ENCODE measurements at regions not wholly inside any gene's neighbourhood (a gene's known extent, or its start where the extent isn't known, plus 50 kb on each side); places are given as distances from the start of the nearest gene placed in this dataset.
"Not testable (repeated sequence)": the region's sequence is repeated elsewhere in the genome, so short reads cannot be mapped to it uniquely, and the experiment has no call there.

DNA sequence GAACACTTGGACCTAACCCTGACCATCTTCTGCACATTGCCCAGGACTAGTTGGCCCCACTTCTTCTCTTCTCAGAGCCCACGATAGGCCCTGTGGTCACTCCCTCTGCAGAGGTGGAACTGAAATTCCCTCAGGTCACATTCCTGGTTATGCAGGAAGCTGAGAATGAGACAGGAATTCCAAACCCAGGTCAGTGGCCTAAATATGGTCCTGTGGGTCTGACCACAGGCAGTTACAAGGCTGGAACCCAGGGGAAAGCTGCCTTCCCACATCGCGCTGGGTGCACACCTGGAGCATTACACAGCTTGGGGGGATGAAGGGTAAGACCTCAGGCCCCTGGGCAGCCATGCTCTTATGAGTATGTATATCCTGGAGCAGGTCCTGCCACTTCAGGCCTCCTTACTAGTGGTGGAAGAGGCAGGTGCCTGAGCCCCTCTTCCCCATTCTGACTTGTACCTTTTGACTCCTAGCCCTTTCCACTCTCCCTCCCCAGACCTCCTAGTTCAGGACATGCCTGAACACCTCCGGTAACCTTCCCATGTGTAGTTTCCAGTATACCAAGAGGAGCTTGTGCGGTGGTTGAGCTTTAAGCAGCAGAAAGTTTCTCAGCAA, 173.5 kb downstream of the ASMT start:
- Mint-ChIP-seq H3K27ac (no peak overlapping the region), H3K36me3 (ENCODE audit: insufficient read depth in 2 of 2) (peaks cover 5 to 6% of the 10 kb centered on the region in 2 donors)
- ATAC-seq (replicated peaks in 1 of 2), result no peak

GRCh38 chrX:1792636-1793035, 177.8 kb downstream of the ASMT start:
- no peak overlapping the region for H3K4me3 Mint-ChIP-seq
- no peaks in the 10 kb centered on the region for H3K9me3 Mint-ChIP-seq
- ATAC-seq (replicated peaks in 1 of 2), result no peak
- no peak for DNase-seq
- no peaks in the 10 kb centered on the region for H3K27me3 Mint-ChIP-seq (ENCODE audit: low read depth)
- H3K36me3 Mint-ChIP-seq (ENCODE audit: insufficient read depth in 2 of 2), result no peaks in the 10 kb centered on the region
- no peaks in the 10 kb centered on the region for H3K4me1 Mint-ChIP-seq (ENCODE audit: low read depth)
- H3K27ac Mint-ChIP-seq, result no peak overlapping the region

More for the DNA sequence above, 173.5 kb downstream of the ASMT start:
- Mint-ChIP-seq H3K27me3 (ENCODE audit: low read depth) (no peaks in the 10 kb centered on the region), H3K4me3 (no peak overlapping the region), H3K4me1 (ENCODE audit: low read depth) (no peaks in the 10 kb centered on the region), H3K9me3 (peaks cover 9% of the 10 kb centered on the region in 2 donors)
- no peak for DNase-seq

DNA sequence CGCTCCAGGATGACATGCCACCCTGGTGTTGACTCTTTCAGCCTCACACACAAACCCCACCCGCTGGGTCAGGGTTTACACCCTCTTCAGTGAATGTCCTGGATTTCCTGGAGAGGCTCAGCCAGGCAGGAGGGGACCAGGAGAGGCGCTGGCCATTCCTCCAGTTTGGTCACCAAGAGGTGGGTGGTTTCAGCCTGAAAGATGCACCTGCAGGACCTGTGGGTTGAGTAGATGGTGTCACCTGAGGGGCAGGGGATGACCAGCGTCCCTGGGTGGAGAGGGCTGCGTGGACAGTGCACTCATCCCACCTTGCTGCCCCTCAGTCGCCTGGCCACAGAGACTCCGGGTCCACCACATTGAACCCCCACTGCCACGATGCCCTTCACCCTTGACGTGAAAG, 179.7 kb downstream of the ASMT start:
- H3K9me3 Mint-ChIP-seq, result no peaks in the 10 kb centered on the region
- ATAC-seq (replicated peaks in 1 of 2), result no peak
- H3K4me1 Mint-ChIP-seq (ENCODE audit: low read depth), result no peaks in the 10 kb centered on the region
- H3K36me3 Mint-ChIP-seq (ENCODE audit: insufficient read depth in 2 of 2), result no peaks in the 10 kb centered on the region
- no peak overlapping the region for H3K27ac Mint-ChIP-seq
- DNase-seq, result no peak
- H3K4me3 Mint-ChIP-seq, result no peak overlapping the region
- H3K27me3 Mint-ChIP-seq (ENCODE audit: low read depth), result no peaks in the 10 kb centered on the region

DNA sequence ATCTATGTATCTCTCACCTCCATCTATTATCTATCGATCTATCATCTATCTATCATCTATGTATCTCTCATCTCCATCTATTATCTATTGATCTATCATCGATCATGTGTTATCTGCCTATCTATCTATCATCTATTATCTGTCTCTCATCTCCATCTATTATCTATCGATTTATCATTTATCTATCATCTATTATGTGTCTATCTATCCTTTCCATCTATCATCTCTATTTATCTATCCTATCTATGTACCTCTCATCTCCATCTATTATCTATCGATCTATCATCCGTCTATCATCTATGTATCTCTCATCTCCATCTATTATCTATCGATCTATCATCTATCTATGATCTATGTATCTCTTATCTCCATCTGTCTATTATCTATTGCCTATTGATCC, 188.1 kb downstream of the ASMT start:
- no peak overlapping the region for H3K4me3 Mint-ChIP-seq

GRCh38 chrX:1803741-1804140, 188.9 kb downstream of the ASMT start:
- Mint-ChIP-seq H3K27me3 (ENCODE audit: low read depth) (no peaks in the 10 kb centered on the region), H3K9me3 (no peaks in the 10 kb centered on the region), H3K4me3 (no peak overlapping the region), H3K27ac (no peak overlapping the region), H3K36me3 (ENCODE audit: insufficient read depth in 2 of 2) (no peaks in the 10 kb centered on the region), H3K4me1 (ENCODE audit: low read depth) (no peaks in the 10 kb centered on the region)
- ATAC-seq (replicated peaks in 1 of 2) (no peak), DNase-seq (no peak)

More for the DNA sequence above, 188.1 kb downstream of the ASMT start:
- no peak overlapping the region for H3K27ac Mint-ChIP-seq
- ATAC-seq (replicated peaks in 1 of 2) (no peak), DNase-seq (no peak)
- H3K27me3 Mint-ChIP-seq (ENCODE audit: low read depth), result no peaks in the 10 kb centered on the region
- no peaks in the 10 kb centered on the region for H3K36me3 Mint-ChIP-seq (ENCODE audit: insufficient read depth in 2 of 2)
- H3K9me3 Mint-ChIP-seq, result no peaks in the 10 kb centered on the region
- H3K4me1 Mint-ChIP-seq (ENCODE audit: low read depth), result no peaks in the 10 kb centered on the region

GRCh38 chrX:1807301-1807731, 192.5 kb downstream of the ASMT start:
- Mint-ChIP-seq H3K27ac (no peak overlapping the region), H3K9me3 (no peaks in the 10 kb centered on the region), H3K4me1 (ENCODE audit: low read depth) (no peaks in the 10 kb centered on the region), H3K27me3 (ENCODE audit: low read depth) (no peaks in the 10 kb centered on the region), H3K4me3 (no peak overlapping the region), H3K36me3 (ENCODE audit: insufficient read depth in 2 of 2) (no peaks in the 10 kb centered on the region)
- no peak for ATAC-seq (replicated peaks in 1 of 2)
- no peak for DNase-seq

GRCh38 chrX:1809581-1809980, 194.7 kb downstream of the ASMT start:
- no peaks in the 10 kb centered on the region for H3K4me1 Mint-ChIP-seq (ENCODE audit: low read depth)
- H3K36me3 Mint-ChIP-seq (ENCODE audit: insufficient read depth in 2 of 2), result no peaks in the 10 kb centered on the region
- no peaks in the 10 kb centered on the region for H3K27me3 Mint-ChIP-seq (ENCODE audit: low read depth)
- no peak for ATAC-seq (replicated peaks in 1 of 2)
- no peak overlapping the region for H3K4me3 Mint-ChIP-seq
- H3K9me3 Mint-ChIP-seq, result no peaks in the 10 kb centered on the region
- H3K27ac Mint-ChIP-seq, result no peak overlapping the region
- DNase-seq, result no peak

GRCh38 chrX:1813809-1814208, 198.9 kb downstream of the ASMT start:
- Mint-ChIP-seq H3K27me3 (ENCODE audit: low read depth) (no peaks in the 10 kb centered on the region), H3K9me3 (peaks cover 0 to 6% of the 10 kb centered on the region in 2 donors), H3K4me3 (no peak overlapping the region), H3K36me3 (ENCODE audit: insufficient read depth in 2 of 2) (no peaks in the 10 kb centered on the region), H3K27ac (no peak overlapping the region), H3K4me1 (ENCODE audit: low read depth) (no peaks in the 10 kb centered on the region)
- ATAC-seq (replicated peaks in 1 of 2), result peak in 1 of 2 donors; percentile 58
- peak in 1 of 2 donors; percentile 1 for DNase-seq

DNA sequence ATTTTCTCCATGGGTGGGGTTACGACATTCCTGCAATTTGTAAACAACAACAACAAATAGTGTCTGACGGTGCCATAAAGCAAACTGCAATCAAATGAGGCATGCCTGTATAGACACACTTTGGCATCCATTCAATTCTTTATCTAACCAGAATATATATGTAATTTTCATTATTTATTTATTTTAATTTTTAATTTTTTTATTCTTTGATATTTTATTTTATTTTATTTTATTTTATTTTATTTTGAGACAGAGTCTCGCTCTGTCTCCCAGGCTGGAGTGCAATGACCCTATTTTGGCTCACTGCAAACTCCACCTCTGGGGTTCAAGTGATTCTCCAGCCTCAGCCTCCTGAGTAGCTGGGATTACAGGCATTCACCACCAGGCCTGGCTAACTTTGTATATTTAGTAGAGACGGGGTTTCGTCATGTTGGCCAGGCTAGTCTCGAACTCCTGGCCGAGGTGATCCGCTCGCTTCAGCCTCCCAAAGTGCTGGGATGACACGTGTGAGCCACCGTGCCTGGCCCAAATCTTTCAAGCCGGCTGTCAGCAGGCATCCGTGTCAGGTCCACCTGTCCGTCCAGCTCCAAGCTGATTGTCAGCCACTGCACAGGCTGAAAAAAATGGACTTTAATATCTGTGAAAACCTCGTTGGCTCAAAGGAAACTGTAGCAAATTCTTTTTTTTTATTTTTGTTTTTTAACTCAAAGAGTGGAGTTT, 200.8 kb downstream of the ASMT start:
- H3K36me3 Mint-ChIP-seq (ENCODE audit: insufficient read depth in 2 of 2), result no peaks in the 10 kb centered on the region
- no peaks in the 10 kb centered on the region for H3K27me3 Mint-ChIP-seq (ENCODE audit: low read depth)

GRCh38 chrX:1816387-1816982, 201.6 kb downstream of the ASMT start:
- not testable (repeated sequence) for ATAC-seq (replicated peaks in 1 of 2); H3K4me1 Mint-ChIP-seq (ENCODE audit: low read depth); H3K9me3 Mint-ChIP-seq; H3K27me3 Mint-ChIP-seq (ENCODE audit: low read depth); H3K4me3 Mint-ChIP-seq; DNase-seq; H3K36me3 Mint-ChIP-seq (ENCODE audit: insufficient read depth in 2 of 2); H3K27ac Mint-ChIP-seq

More for the DNA sequence above, 200.8 kb downstream of the ASMT start:
- Mint-ChIP-seq H3K4me3 (no peak overlapping the region), H3K4me1 (ENCODE audit: low read depth) (no peaks in the 10 kb centered on the region), H3K27ac (no peak overlapping the region), H3K9me3 (peaks cover 0 to 10% of the 10 kb centered on the region in 2 donors)
- DNase-seq (no peak), ATAC-seq (replicated peaks in 1 of 2) (no peak)

DNA sequence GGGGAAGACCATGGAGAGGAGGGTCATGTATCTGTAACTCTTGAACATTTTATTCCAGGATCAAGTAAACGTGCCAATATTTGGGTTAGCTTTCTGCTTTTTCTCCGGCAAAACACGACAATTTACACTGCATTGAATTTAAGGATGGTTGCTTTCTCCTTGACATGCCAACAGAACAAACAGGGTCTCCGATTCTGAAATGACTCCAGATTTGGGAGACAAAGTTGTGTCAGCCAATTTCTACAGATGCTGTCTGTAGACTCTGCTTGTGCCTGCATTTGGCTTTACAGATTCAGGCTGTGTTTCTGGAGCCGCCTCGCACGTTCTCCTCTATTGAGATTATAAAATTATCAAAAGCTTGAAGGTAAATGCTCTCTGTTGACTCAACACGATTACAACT, 207.0 kb downstream of the ASMT start:
- Mint-ChIP-seq H3K4me1 (ENCODE audit: low read depth) (no peaks in the 10 kb centered on the region), H3K27ac (no peak overlapping the region), H3K9me3 (peaks cover 0 to 4% of the 10 kb centered on the region in 2 donors), H3K36me3 (ENCODE audit: insufficient read depth in 2 of 2) (peaks cover 0 to 2% of the 10 kb centered on the region in 2 donors), H3K4me3 (no peak overlapping the region), H3K27me3 (ENCODE audit: low read depth) (peaks cover 7% of the 10 kb centered on the region)
- no peak for ATAC-seq (replicated peaks in 1 of 2)
- no peak for DNase-seq

DNA sequence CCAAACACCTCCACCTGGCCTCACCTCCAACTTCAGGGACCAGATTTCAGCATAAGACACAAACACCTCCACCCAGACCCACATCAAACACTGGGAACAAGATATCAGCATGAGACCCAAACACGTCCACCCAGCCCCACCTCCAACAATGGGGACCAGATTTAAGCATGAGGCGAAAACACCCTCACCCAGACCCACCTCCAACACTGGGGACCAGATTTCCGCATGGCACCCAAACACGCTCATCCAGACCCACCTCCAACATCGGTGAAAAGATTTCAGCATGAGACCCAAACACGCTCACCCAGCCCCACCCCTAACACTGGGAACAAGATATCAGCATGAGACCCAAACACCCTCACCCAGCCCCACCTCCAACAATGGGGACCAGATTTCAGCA, 210.0 kb downstream of the ASMT start:
- Mint-ChIP-seq H3K27me3 (ENCODE audit: low read depth) (peaks cover 7% of the 10 kb centered on the region), H3K4me1 (ENCODE audit: low read depth) (no peaks in the 10 kb centered on the region), H3K36me3 (ENCODE audit: insufficient read depth in 2 of 2) (peaks cover 0 to 2% of the 10 kb centered on the region in 2 donors), H3K4me3 (no peak overlapping the region), H3K27ac (no peak overlapping the region), H3K9me3 (no peaks in the 10 kb centered on the region)
- DNase-seq (no peak), ATAC-seq (replicated peaks in 1 of 2) (no peak)

DNA sequence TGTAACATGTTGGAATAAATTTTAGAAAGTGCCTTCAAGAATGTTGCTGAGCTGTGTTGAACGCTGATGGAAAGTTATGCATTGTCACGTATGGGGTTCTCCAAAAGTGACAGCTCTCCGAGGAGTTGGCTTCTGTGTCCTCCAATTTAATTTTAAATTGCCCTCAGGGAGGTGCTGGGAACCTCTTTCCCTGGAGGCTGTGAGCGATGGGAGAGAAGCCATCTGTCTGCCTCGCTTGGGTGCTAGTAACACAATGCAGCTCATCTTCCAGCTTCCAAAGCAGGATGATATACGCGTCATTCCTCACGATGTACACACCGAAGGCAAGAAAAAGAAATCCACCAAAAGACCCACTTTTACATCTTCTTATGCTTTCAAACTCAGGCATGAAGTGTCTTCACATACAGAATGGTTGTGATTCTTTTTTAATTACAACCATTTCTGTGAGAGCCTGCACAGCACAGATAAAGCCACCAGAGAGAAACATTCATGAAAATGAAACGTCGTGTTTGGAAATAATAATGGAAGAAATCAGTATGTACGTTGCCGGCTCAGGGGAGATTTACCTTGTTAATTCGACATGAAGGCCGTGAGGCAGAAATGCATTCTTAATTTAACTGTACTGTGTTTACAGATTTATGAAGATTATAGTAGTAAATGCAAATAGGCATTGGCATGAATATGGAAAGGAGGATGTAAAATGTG, 218.9 kb downstream of the ASMT start:
- Mint-ChIP-seq H3K27me3 (ENCODE audit: low read depth) (no peaks in the 10 kb centered on the region), H3K27ac (no peak overlapping the region), H3K9me3 (peaks cover 0 to 1% of the 10 kb centered on the region in 2 donors), H3K4me3 (no peak overlapping the region), H3K36me3 (ENCODE audit: insufficient read depth in 2 of 2) (no peaks in the 10 kb centered on the region), H3K4me1 (ENCODE audit: low read depth) (no peaks in the 10 kb centered on the region)
- DNase-seq (no peak), ATAC-seq (replicated peaks in 1 of 2) (no peak)
